PC-9 (cell line): ENCODE measurements at regions not wholly inside any gene's neighbourhood (a gene's known extent, or its start where the extent isn't known, plus 50 kb on each side); places are given as distances from the start of the nearest gene placed in this dataset.
"Not testable (repeated sequence)": the region's sequence is repeated elsewhere in the genome, so short reads cannot be mapped to it uniquely, and the experiment has no call there.

Experiments used
- CTCF ChIP-seq: fragments of 200-600 bp; sonication (generic); conservative IDR thresholded peaks from 2 replicates; pipeline ENCODE4 v1.6.1; 2017; ENCODE audit warnings: mixed run types, antibody characterized with exemption, mild to moderate bottlenecking, moderate library complexity
- EZH2 ChIP-seq: fragments of 200-600 bp; sonication (generic); IDR thresholded peaks from 2 replicates; pipeline ENCODE4 v1.8.0; 2017; ENCODE audit warnings: antibody characterized with exemption, low read depth

GRCh38 chr9:81830431-81830830 is 97.8 kb upstream of the SPATA31D4 start:
- not testable (repeated sequence) for TF ChIP-seq CTCF, EZH2
